ENCODE measurements at regions not wholly inside any gene's neighbourhood (a gene's known extent, or its start where the extent isn't known, plus 50 kb on each side); places are given as distances from the start of the nearest gene placed in this dataset.

GRCh38 chr14:54309615-54310014 lies 87.2 kb upstream of the CDKN3 start:
- Histone ChIP-seq H3K14ac (replicated peaks; ENCODE audit: low read depth, low read length) (no peak overlapping the region), H3K9me1 (ENCODE audit: insufficient read depth, low read length) (no peaks in the 10 kb centered on the region; the same call in 1 of the 2 replicates), H2BK15ac (ENCODE audit: low read depth, low read length) (no peak overlapping the region), H3K4ac (ENCODE audit: low read depth, low read length) (no peak overlapping the region), H3K36me3 (ENCODE audit: control insufficient read depth, insufficient read depth, low read length) (no peaks in the 10 kb centered on the region), H3K4me1 (ENCODE audit: control insufficient read depth, insufficient read depth, low read length) (peaks cover 2% of the 10 kb centered on the region; the same call in 1 of the 2 replicates), H3K56ac (ENCODE audit: extremely low read depth, insufficient read depth, low read length) (no peak overlapping the region), H4K91ac (ENCODE audit: insufficient read depth, low read depth, low read length) (no peak overlapping the region), H3K23ac (ENCODE audit: low read depth, low read length) (no peak overlapping the region), H4K8ac (ENCODE audit: low read depth in 2 of 2, low read length in 2 of 2) (no peak overlapping the region), H3K27ac (ENCODE audit: insufficient read depth, low read length) (no peak overlapping the region), H3K27me3 (ENCODE audit: control insufficient read depth, insufficient read depth, low read length) (peaks cover 20% of the 10 kb centered on the region), H3K4me2 (ENCODE audit: low read depth, low read length) (no peak overlapping the region), H3K9me3 (ENCODE audit: control insufficient read depth, insufficient read depth, low read length) (no peaks in the 10 kb centered on the region), H2AK5ac (ENCODE audit: low read depth, low read length) (no peak overlapping the region), H2BK20ac (ENCODE audit: low read depth, low read length) (no peak overlapping the region; the same call in 1 of the 2 replicates), H4K5ac (ENCODE audit: low read depth, low read length) (no peak overlapping the region), H3K79me1 (ENCODE audit: low read depth in 1 of 2, low read length in 2 of 2) (no peaks in the 10 kb centered on the region), H3K4me3 (ENCODE audit: insufficient read depth, low read depth, low read length) (no peak overlapping the region), H2BK5ac (ENCODE audit: low read depth, low read length, poor library complexity, severe bottlenecking) (no peak overlapping the region), H2BK120ac (ENCODE audit: low read depth, low read length) (no peak overlapping the region), H4K20me1 (ENCODE audit: insufficient read depth, low read length) (no peaks in the 10 kb centered on the region), H2AK9ac (replicated peaks; ENCODE audit: low read depth, low read length, poor library complexity) (no peak overlapping the region), H2AFZ (replicated peaks; ENCODE audit: low read length, poor library complexity) (no peak overlapping the region), H3K18ac (ENCODE audit: low read depth, low read length) (no peak overlapping the region), H3K9ac (ENCODE audit: low read depth, low read length) (no peak overlapping the region)
- ChIA-PET POLR2A (ENCODE audit: unreplicated experiment) (no interaction called here), CTCF (no interaction called here)
- dilution Hi-C loops (cut with HindIII; ENCODE audit: low sequenced_read_pairs, unreplicated experiment): no loop called here
- TF ChIP-seq RFX5 (IDR thresholded peaks at IDR 0.05; ENCODE audit: low read depth, low read length) (no peak), ELK1 (IDR thresholded peaks at IDR 0.05; ENCODE audit: borderline replicate concordance, low read depth, low read length) (no peak), MAZ (IDR thresholded peaks at IDR 0.05; ENCODE audit: borderline replicate concordance, low read depth, low read length) (no peak), SMC3 (IDR thresholded peaks at IDR 0.05; ENCODE audit: low read depth, low read length) (no peak), USF2 (IDR thresholded peaks at IDR 0.05; ENCODE audit: low read depth, low read length) (no peak), RCOR1 (IDR thresholded peaks at IDR 0.05; ENCODE audit: insufficient replicate concordance, low read length) (no peak), FOS (IDR thresholded peaks at IDR 0.05; ENCODE audit: low read depth, low read length) (no peak), CEBPB (IDR thresholded peaks at IDR 0.05; ENCODE audit: low read depth, low read length) (no peak), POLR2A (IDR thresholded peaks at IDR 0.05; ENCODE audit: low read depth, low read length) (no peak), MXI1 (IDR thresholded peaks at IDR 0.05; ENCODE audit: borderline replicate concordance, low read depth, low read length) (no peak), BHLHE40 (IDR thresholded peaks at IDR 0.05; ENCODE audit: low read depth, low read length) (no peak), MAFK (IDR thresholded peaks at IDR 0.05; ENCODE audit: low read depth, low read length) (no peak), CHD1 (IDR thresholded peaks at IDR 0.05; ENCODE audit: low read depth, low read length) (no peak), RAD21 (IDR thresholded peaks at IDR 0.05; ENCODE audit: low read length) (no peak), CTCF (conservative IDR thresholded peaks at IDR 0.05; ENCODE audit: low read depth, low read length) (no peak), NFE2L2 (IDR thresholded peaks at IDR 0.05; ENCODE audit: low read depth, low read length) (no peak)
- DNase-seq (no peak), ATAC-seq (ENCODE audit: low read depth) (no peak)
- in situ Hi-C loops (cut with MboI; ENCODE audit: low sequenced_read_pairs): no loop called here
- intact Hi-C loops (cut with micrococcal nuclease): no loop called here
- BruUV-seq (replicated peaks): no TSS peak
- WGBS, 2 experiments (ENCODE audit: extremely low coverage in 2 of 2, insufficient read length in 1 of 2): no CpG with 5 or more reads among the region's 5 CpGs
